SK-N-SH treated with all-trans-retinoic acid at 6 μM for 48 hours (cell line): ENCODE measurements at regions not wholly inside any gene's neighbourhood (a gene's known extent, or its start where the extent isn't known, plus 50 kb on each side); places are given as distances from the start of the nearest gene placed in this dataset.

Source experiments
- ARNTL ChIP-seq: fragments of 450-650 bp; formaldehyde crosslinking; IDR thresholded peaks from 2 replicates; pipeline ENCODE4 v1.5.0; 2020; ENCODE audit warnings: low read depth, mild to moderate bottlenecking, moderate library complexity, borderline replicate concordance
- CREB5 ChIP-seq: fragments of 250-450 bp; sonication (Bioruptor Pico); IDR thresholded peaks from 2 replicates; pipeline ENCODE4 v1.5.1; 2020; ENCODE audit warnings: low read depth, mild to moderate bottlenecking, moderate library complexity
- ESRRG ChIP-seq: fragments of 250-450 bp; sonication (Bioruptor Pico); IDR thresholded peaks from 2 replicates; pipeline ENCODE4 v1.6.1; 2021; ENCODE audit warnings: mild to moderate bottlenecking
- GLIS3 ChIP-seq: fragments of 250-450 bp; sonication (Bioruptor Pico); IDR thresholded peaks from 2 replicates; pipeline ENCODE4 v1.5.0; 2020; ENCODE audit warnings: mild to moderate bottlenecking, moderate library complexity
- ISL1 ChIP-seq: fragments of 250-450 bp; sonication (Bioruptor Pico); IDR thresholded peaks from 2 replicates; pipeline ENCODE4 v2.1.2; 2022; ENCODE audit warnings: mild to moderate bottlenecking, moderate library complexity
- PATZ1 ChIP-seq: fragments of 250-450 bp; sonication (Bioruptor Pico); IDR thresholded peaks from 2 replicates; pipeline ENCODE4 v1.8.0; 2020; ENCODE audit warnings: mild to moderate bottlenecking, moderate library complexity, borderline replicate concordance
- RARB ChIP-seq: fragments of 250-450 bp; sonication (Bioruptor Pico); IDR thresholded peaks from 2 replicates; pipeline ENCODE4 v1.8.0; 2021; ENCODE audit warnings: mild to moderate bottlenecking, moderate library complexity
- TOX ChIP-seq: fragments of 250-450 bp; sonication (Bioruptor Pico); IDR thresholded peaks from 2 replicates; pipeline ENCODE4 v1.8.0; 2021; ENCODE audit warnings: mild to moderate bottlenecking, moderate library complexity, borderline replicate concordance
- TSHZ2 ChIP-seq: fragments of 250-450 bp; sonication (Bioruptor Pico); IDR thresholded peaks from 2 replicates; pipeline ENCODE4 v1.5.0; 2020; ENCODE audit warnings: mild to moderate bottlenecking, moderate library complexity
- ZFP30 ChIP-seq: fragments of 450-650 bp; formaldehyde crosslinking; IDR thresholded peaks from 2 replicates; pipeline ENCODE4 v1.5.0; 2022; ENCODE audit warnings: mild to moderate bottlenecking, moderate library complexity
- ZNF565 ChIP-seq: fragments of 450-650 bp; formaldehyde crosslinking; conservative IDR thresholded peaks from 2 replicates; pipeline ENCODE4 v1.5.0; 2020; ENCODE audit warnings: low read depth, mild to moderate bottlenecking, moderate library complexity
- ZNF70 ChIP-seq: fragments of 450-650 bp; formaldehyde crosslinking; IDR thresholded peaks from 2 replicates; pipeline ENCODE4 v1.5.0; 2020; ENCODE audit warnings: mild to moderate bottlenecking, moderate library complexity
- ZNF8 ChIP-seq: fragments of 450-650 bp; formaldehyde crosslinking; IDR thresholded peaks from 2 replicates; pipeline ENCODE4 v1.5.0; 2020; ENCODE audit warnings: mild to moderate bottlenecking, moderate library complexity

- TF ChIP-seq TOX (CRISPR knock-in tag) (no peak), PATZ1 (CRISPR knock-in tag) (no peak), TSHZ2 (CRISPR knock-in tag) (no peak), GLIS3 (CRISPR knock-in tag) (no peak), RARB (CRISPR knock-in tag) (no peak), CREB5 (no peak), ZNF565 (no peak), ZNF8 (no peak), ZFP30 (CRISPR knock-in tag) (no peak), ZNF70 (CRISPR knock-in tag) (no peak), ARNTL (CRISPR knock-in tag) (no peak), ESRRG (CRISPR knock-in tag) (no peak), ISL1 (CRISPR knock-in tag) (no peak)
These were observed 267.2 kb downstream of the POM121L12 start for GRCh38 chr7:53302496-53303246.
